ENCODE measurements at regions not wholly inside any gene's neighbourhood (a gene's known extent, or its start where the extent isn't known, plus 50 kb on each side); places are given as distances from the start of the nearest gene placed in this dataset.

- Histone ChIP-seq H3K27me3 (ENCODE audit: insufficient read depth) (no peaks in the 10 kb centered on the region), H2AFZ (no peak overlapping the region), H3K4me3 (no peak overlapping the region), H4K20me1 (replicated peaks; ENCODE audit: insufficient read depth) (no peaks in the 10 kb centered on the region), H3F3A (replicated peaks; ENCODE audit: low read depth) (no peaks in the 10 kb centered on the region), H3K9me2 (ENCODE audit: insufficient read depth) (peaks cover under 1% of the 10 kb centered on the region), H3K27ac (ENCODE audit: low read depth) (no peak overlapping the region), H3K4me1 (ENCODE audit: insufficient read depth) (no peaks in the 10 kb centered on the region), H3K4me2 (no peak overlapping the region), H3K36me3 (ENCODE audit: insufficient read depth) (no peaks in the 10 kb centered on the region), H3K79me2 (replicated peaks; ENCODE audit: insufficient read depth) (no peaks in the 10 kb centered on the region)
- no peak for ATAC-seq
- Mint-ChIP-seq H3K4me3 (no peak overlapping the region), H3K27me3 (ENCODE audit: insufficient read depth, low read depth, poor library complexity) (peaks cover 3% of the 10 kb centered on the region), H3K36me3 (ENCODE audit: low read depth) (peaks cover 17% of the 10 kb centered on the region; the same call in 2 of the 3 replicates), H3K27ac (no peak overlapping the region), H3K4me1 (no peaks in the 10 kb centered on the region), H3K9me3 (peaks cover 25% of the 10 kb centered on the region)
- no peak for DNase-seq (ENCODE audit: low spot score)
- no peak for TF ChIP-seq CREB1 (CRISPR knock-in tag; IDR thresholded peaks at IDR 0.05; ENCODE audit: low read depth)
- no peak for TF ChIP-seq EZH2phosphoT487 (IDR thresholded peaks at IDR 0.05; ENCODE audit: unreplicated experiment)
- TF ChIP-seq ZNF331 (CRISPR knock-in tag; IDR thresholded peaks at IDR 0.05; ENCODE audit: low read depth): no peak
- no peak for TF ChIP-seq ZNF462 (CRISPR knock-in tag; IDR thresholded peaks at IDR 0.05)
- TF ChIP-seq NANOG (IDR thresholded peaks at IDR 0.05; ENCODE audit: borderline replicate concordance): no peak
- no peak for TF ChIP-seq POLR2AphosphoS5 (IDR thresholded peaks at IDR 0.05; ENCODE audit: low read depth)
- no peak for TF ChIP-seq EZH2 (IDR thresholded peaks at IDR 0.05; ENCODE audit: low read depth, unreplicated experiment)
- no peak for TF ChIP-seq REST (IDR thresholded peaks at IDR 0.05; ENCODE audit: unreplicated experiment)
- TF ChIP-seq CTCF (conservative IDR thresholded peaks at IDR 0.05; ENCODE audit: low read depth in 2 of 2): no peak
- TF ChIP-seq ETS1 (IDR thresholded peaks at IDR 0.05): no peak
- no peak for TF ChIP-seq ZNF114 (CRISPR knock-in tag; IDR thresholded peaks at IDR 0.05)
- TF ChIP-seq JUNB (IDR thresholded peaks at IDR 0.05; ENCODE audit: unreplicated experiment): no peak
- TF ChIP-seq STAT1 (IDR thresholded peaks at IDR 0.05; ENCODE audit: unreplicated experiment): no peak
Measured at GRCh38 chr9:2373648-2374047, 247.9 kb upstream of the VLDLR start.
